Naive thymus-derived CD4-positive, alpha-beta T cell (primary cell): ENCODE measurements at regions not wholly inside any gene's neighbourhood (a gene's known extent, or its start where the extent isn't known, plus 50 kb on each side); places are given as distances from the start of the nearest gene placed in this dataset.
"Not testable (repeated sequence)": the region's sequence is repeated elsewhere in the genome, so short reads cannot be mapped to it uniquely, and the experiment has no call there.

Experiments
- ATAC-seq: fragments of 150-1000 bp; cut with Tn5 transposase; 2 replicates; pipeline ENCODE4 v1.10.0; 2021; ENCODE audit warnings: mild to moderate bottlenecking, moderate library complexity
- CTCF ChIA-PET: fragments of 350-600 bp; sonication (Branson Sonifier 250); formaldehyde crosslinking; loops from one replicate; lab custom pipeline; 2021; ENCODE audit warnings: antibody characterized with exemption; lab: Charles Lee
- POLR2A ChIA-PET: fragments of 350-600 bp; sonication (Branson Sonifier 250); formaldehyde crosslinking; loops from one replicate; lab custom pipeline; 2021; ENCODE audit warnings: antibody characterized with exemption, inconsistent platforms; lab: Charles Lee
- DNase-seq, 9 donors: peaks; one replicate each; pipeline versions ENCODE4 v3.0.0 to v3.0.0-alpha.2; 2020 to 2022; ENCODE audit warnings: mixed read lengths in 1 of 9
- H3K27ac ChIP-seq: one replicate; pipeline ENCODE4 v1.7.0; 2013; ENCODE audit warnings: mild to moderate bottlenecking, low read depth, low read length, moderate library complexity
- H3K27me3 ChIP-seq, 2 donors: one replicate each; pipeline ENCODE4 v1.7.0; 2013; ENCODE audit warnings: low read length in 2 of 2, mild to moderate bottlenecking in 2 of 2, moderate library complexity in 2 of 2; ENCODE audit not compliant: control insufficient read depth in 2 of 2, insufficient read depth in 2 of 2
- H3K36me3 ChIP-seq, 3 experiments: 1 replicate in 2 of 3; 2 replicates in 1 of 3; pipeline ENCODE4 v1.7.0; 2013; ENCODE audit warnings: low read length in 3 of 3, mild to moderate bottlenecking in 3 of 3, moderate library complexity in 1 of 3; ENCODE audit not compliant: insufficient read depth in 3 of 3, control insufficient read depth in 2 of 3
- H3K4me1 ChIP-seq, 2 donors: one replicate each; pipeline ENCODE4 v1.7.0; 2013; ENCODE audit warnings: low read length in 2 of 2, mild to moderate bottlenecking in 2 of 2, moderate library complexity in 1 of 2; ENCODE audit not compliant: control insufficient read depth in 2 of 2, insufficient read depth in 2 of 2
- H3K4me3 ChIP-seq: 2 replicates; pipeline ENCODE4 v1.7.0; 2013; ENCODE audit warnings: mild to moderate bottlenecking, low read length
- H3K9me3 ChIP-seq, 3 experiments: 1 replicate in 2 of 3; 2 replicates in 1 of 3; pipeline ENCODE4 v1.7.0; 2013; ENCODE audit warnings: low read length in 3 of 3; ENCODE audit not compliant: control insufficient read depth in 2 of 3
- H3K27ac Mint-ChIP-seq, 9 donors: one replicate each; pipeline ENCODE4 v1.8.0; 2020 to 2022; ENCODE audit warnings: mixed read lengths in 9 of 9, mild to moderate bottlenecking in 8 of 9, moderate library complexity in 5 of 9, inconsistent platforms in 2 of 9
- H3K27me3 Mint-ChIP-seq, 5 donors: one replicate each; pipeline ENCODE4 v1.8.0; 2021 to 2022; ENCODE audit warnings: mixed read lengths in 5 of 5, mild to moderate bottlenecking in 1 of 5
- H3K36me3 Mint-ChIP-seq, 5 donors: one replicate each; pipeline ENCODE4 v1.8.0; 2020 to 2022; ENCODE audit warnings: mixed read lengths in 5 of 5, mild to moderate bottlenecking in 3 of 5, inconsistent platforms in 1 of 5
- H3K4me1 Mint-ChIP-seq, 7 donors: one replicate each; pipeline ENCODE4 v1.8.0; 2020 to 2022; ENCODE audit warnings: mixed read lengths in 7 of 7, mild to moderate bottlenecking in 3 of 7, inconsistent platforms in 1 of 7
- H3K4me3 Mint-ChIP-seq, 10 donors: one replicate each; pipeline ENCODE4 v1.8.0; 2020 to 2022; ENCODE audit warnings: mild to moderate bottlenecking in 10 of 10, mixed read lengths in 10 of 10, moderate library complexity in 6 of 10, inconsistent platforms in 2 of 10
- H3K9me3 Mint-ChIP-seq, 11 donors: one replicate each; pipeline ENCODE4 v1.8.0; 2020 to 2022; ENCODE audit warnings: mixed read lengths in 11 of 11, mild to moderate bottlenecking in 4 of 11, inconsistent platforms in 1 of 11, moderate library complexity in 1 of 11
- intact Hi-C, 2 donors: fragments of 100-400 bp; cut with micrococcal nuclease; formaldehyde crosslinking; loops; one replicate each; pipeline ENCODE4 v1.15.1; 2023

DNA sequence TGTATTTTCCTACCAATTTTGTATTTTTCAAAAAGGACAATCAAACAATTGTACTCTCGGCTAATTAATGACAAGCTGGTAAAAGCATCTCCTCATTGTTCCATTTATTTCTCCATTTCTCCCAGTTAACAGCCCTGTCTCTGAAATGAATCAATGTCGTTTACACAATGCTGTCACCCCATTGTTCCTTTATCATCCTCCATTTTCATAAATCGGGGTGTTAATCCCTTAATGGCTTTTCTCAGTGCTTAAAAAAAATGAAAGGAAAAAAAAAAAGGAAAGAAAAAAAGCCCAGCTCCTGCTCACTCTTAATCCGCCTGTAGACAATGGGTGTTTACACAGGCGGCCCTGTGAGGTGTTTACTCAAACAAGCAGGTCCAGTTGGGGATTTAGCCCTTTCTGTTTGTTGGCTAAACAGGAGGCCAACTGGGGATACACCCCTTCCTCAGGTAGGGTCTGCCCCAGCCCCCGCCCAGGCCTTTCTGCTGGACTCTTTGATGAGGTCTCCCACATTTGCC is 86.8 kb upstream of the SALL1 start:
- H3K4me3 ChIP-seq: no peak overlapping the region
- H3K27ac ChIP-seq: no peak overlapping the region
- POLR2A ChIA-PET: no interaction called here
- Mint-ChIP-seq H3K27me3 (peaks cover 0 to 22% (median 0%) of the 10 kb centered on the region in 5 donors), H3K4me3 (no peak overlapping the region), H3K27ac (no peak overlapping the region), H3K9me3 (peaks cover 0 to 21% (median 10%) of the 10 kb centered on the region in 11 donors), H3K4me1 (no peaks in the 10 kb centered on the region), H3K36me3 (no peaks in the 10 kb centered on the region)
- H3K27me3 ChIP-seq: no peaks in the 10 kb centered on the region
- intact Hi-C loops: no loop called here
- no peaks in the 10 kb centered on the region for H3K36me3 ChIP-seq
- DNase-seq (no peak), ATAC-seq (no peak)
- H3K9me3 ChIP-seq: peaks cover 0 to 14% (median 0%) of the 10 kb centered on the region in 3 experiments
- CTCF ChIA-PET: no interaction called here
- no peaks in the 10 kb centered on the region for H3K4me1 ChIP-seq

GRCh38 chr16:51237207-51237606 is 86.1 kb upstream of the SALL1 start:
- H3K27ac ChIP-seq: no peak overlapping the region
- no peaks in the 10 kb centered on the region for H3K27me3 ChIP-seq
- H3K4me1 ChIP-seq: no peaks in the 10 kb centered on the region
- ChIA-PET CTCF (no interaction called here), POLR2A (no interaction called here)
- H3K27me3 Mint-ChIP-seq: peaks cover 0 to 22% (median 0%) of the 10 kb centered on the region in 5 donors
- H3K4me3 ChIP-seq: no peak overlapping the region
- no peak overlapping the region for H3K4me3 Mint-ChIP-seq
- H3K9me3 Mint-ChIP-seq: peaks cover 0 to 17% (median 10%) of the 10 kb centered on the region in 11 donors
- H3K27ac Mint-ChIP-seq: no peak overlapping the region
- DNase-seq: no peak
- intact Hi-C loops: no loop called here
- no peak for ATAC-seq
- no peaks in the 10 kb centered on the region for H3K4me1 Mint-ChIP-seq
- H3K9me3 ChIP-seq: peaks cover 0 to 14% (median 0%) of the 10 kb centered on the region in 3 experiments
- no peaks in the 10 kb centered on the region for H3K36me3 Mint-ChIP-seq
- no peaks in the 10 kb centered on the region for H3K36me3 ChIP-seq

DNA sequence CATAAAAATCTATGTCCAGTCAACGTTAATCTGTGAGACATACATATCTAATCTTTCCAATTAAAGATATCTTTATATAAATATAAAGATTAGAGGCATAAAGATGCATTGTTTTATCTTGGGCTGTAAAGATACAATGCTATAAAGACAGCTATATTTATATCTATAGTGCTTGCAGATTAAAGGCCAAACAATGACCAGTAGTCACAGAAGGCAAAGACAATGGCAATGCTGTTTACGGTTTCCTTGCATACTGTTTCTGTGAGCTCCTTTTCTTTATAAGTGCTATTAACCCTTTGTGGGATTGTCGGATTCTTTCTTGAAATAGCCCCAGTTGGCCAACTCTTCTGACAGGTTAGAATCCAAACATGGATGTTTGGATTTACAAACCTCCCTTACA is 85.5 kb upstream of the SALL1 start:
- peaks cover 0 to 22% (median 0%) of the 10 kb centered on the region in 5 donors for H3K27me3 Mint-ChIP-seq
- H3K27ac Mint-ChIP-seq: no peak overlapping the region
- no peak overlapping the region for H3K4me3 ChIP-seq
- peaks cover 0 to 17% (median 10%) of the 10 kb centered on the region in 11 donors for H3K9me3 Mint-ChIP-seq
- H3K27me3 ChIP-seq: no peaks in the 10 kb centered on the region
- POLR2A ChIA-PET: no interaction called here
- H3K4me1 ChIP-seq: no peaks in the 10 kb centered on the region
- H3K9me3 ChIP-seq: peaks cover 0 to 14% (median 0%) of the 10 kb centered on the region in 3 experiments
- no peak for DNase-seq
- no peak overlapping the region for H3K4me3 Mint-ChIP-seq
- ATAC-seq: no peak
- H3K27ac ChIP-seq: no peak overlapping the region
- intact Hi-C loops: no loop called here
- CTCF ChIA-PET: no interaction called here
- no peaks in the 10 kb centered on the region for H3K4me1 Mint-ChIP-seq
- H3K36me3 Mint-ChIP-seq: no peaks in the 10 kb centered on the region
- no peaks in the 10 kb centered on the region for H3K36me3 ChIP-seq

DNA sequence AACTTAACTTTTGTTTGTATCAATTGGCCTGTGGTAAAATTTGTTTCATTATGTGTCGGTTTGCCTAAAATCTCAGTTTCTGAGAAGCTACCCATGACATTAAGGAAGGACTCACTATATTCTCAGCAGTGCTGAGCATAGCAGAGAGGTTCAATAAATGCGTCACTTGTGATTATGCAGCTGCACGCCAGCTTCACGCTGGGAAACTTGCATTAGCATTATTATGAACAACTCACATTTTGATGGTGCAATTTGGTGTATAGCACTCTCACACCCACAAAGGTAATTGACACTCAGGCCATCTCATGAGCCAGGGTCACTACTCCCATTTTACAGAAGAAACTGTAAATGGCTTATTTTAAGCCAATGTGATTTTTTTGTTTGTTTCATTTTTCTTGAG is 80.6 kb upstream of the SALL1 start:
- Mint-ChIP-seq H3K4me3 (no peak overlapping the region), H3K4me1 (no peaks in the 10 kb centered on the region), H3K9me3 (peaks cover 0 to 10% (median 0%) of the 10 kb centered on the region in 11 donors), H3K27me3 (peaks cover 0 to 12% (median 0%) of the 10 kb centered on the region in 5 donors), H3K36me3 (no peaks in the 10 kb centered on the region), H3K27ac (no peak overlapping the region)
- Histone ChIP-seq H3K4me1 (no peaks in the 10 kb centered on the region), H3K4me3 (no peak overlapping the region), H3K36me3 (no peaks in the 10 kb centered on the region), H3K9me3 (no peaks in the 10 kb centered on the region), H3K27me3 (no peaks in the 10 kb centered on the region), H3K27ac (no peak overlapping the region)
- CTCF ChIA-PET: no interaction called here
- ATAC-seq: no peak
- no peak for DNase-seq
- POLR2A ChIA-PET: no interaction called here
- intact Hi-C loops: no loop called here

- H3K4me3 Mint-ChIP-seq, H3K4me3 ChIP-seq, H3K36me3 Mint-ChIP-seq, POLR2A ChIA-PET, H3K27me3 ChIP-seq, H3K4me1 ChIP-seq, H3K27ac Mint-ChIP-seq, intact Hi-C loops, H3K9me3 ChIP-seq, H3K4me1 Mint-ChIP-seq, H3K36me3 ChIP-seq, H3K27ac ChIP-seq, CTCF ChIA-PET, H3K27me3 Mint-ChIP-seq, DNase-seq, ATAC-seq: not testable (repeated sequence)
- H3K9me3 Mint-ChIP-seq: peaks cover 0 to 11% (median 2%) of the 10 kb centered on the region in 11 donors
Observed at GRCh38 chr16:51230035-51230434, 79.0 kb upstream of the SALL1 start.

- H3K9me3 Mint-ChIP-seq: peaks cover 0 to 13% (median 7%) of the 10 kb centered on the region in 11 donors
Observed at GRCh38 chr16:51228097-51228659, 77.1 kb upstream of the SALL1 start.

GRCh38 chr16:51225878-51226277 is 74.8 kb upstream of the SALL1 start:
- Mint-ChIP-seq H3K27ac (no peak overlapping the region), H3K4me3 (no peak overlapping the region), H3K36me3 (no peaks in the 10 kb centered on the region), H3K9me3 (peaks cover 0 to 18% (median 4%) of the 10 kb centered on the region in 11 donors), H3K27me3 (no peaks in the 10 kb centered on the region), H3K4me1 (no peaks in the 10 kb centered on the region)
- no peaks in the 10 kb centered on the region for H3K9me3 ChIP-seq
- CTCF ChIA-PET: no interaction called here
- no peaks in the 10 kb centered on the region for H3K27me3 ChIP-seq
- H3K4me3 ChIP-seq: no peak overlapping the region
- DNase-seq (no peak), ATAC-seq (no peak)
- no peaks in the 10 kb centered on the region for H3K36me3 ChIP-seq
- intact Hi-C loops: no loop called here
- no peaks in the 10 kb centered on the region for H3K4me1 ChIP-seq
- no peak overlapping the region for H3K27ac ChIP-seq
- POLR2A ChIA-PET: no interaction called here

More at GRCh38 chr16:51228097-51228659, 77.1 kb upstream of the SALL1 start:
- Histone ChIP-seq H3K27me3 (no peaks in the 10 kb centered on the region), H3K27ac (no peak overlapping the region), H3K4me3 (no peak overlapping the region), H3K9me3 (no peaks in the 10 kb centered on the region), H3K4me1 (no peaks in the 10 kb centered on the region), H3K36me3 (no peaks in the 10 kb centered on the region)
- POLR2A ChIA-PET: no interaction called here
- no peak for DNase-seq
- Mint-ChIP-seq H3K4me3 (no peak overlapping the region), H3K4me1 (no peaks in the 10 kb centered on the region), H3K36me3 (no peaks in the 10 kb centered on the region), H3K27me3 (peaks cover 0 to 2% (median 0%) of the 10 kb centered on the region in 5 donors), H3K27ac (no peak overlapping the region)
- CTCF ChIA-PET: no interaction called here
- intact Hi-C loops: no loop called here
- no peak for ATAC-seq
